ENCODE measurements at regions not wholly inside any gene's neighbourhood (a gene's known extent, or its start where the extent isn't known, plus 50 kb on each side); places are given as distances from the start of the nearest gene placed in this dataset.
"Not testable (repeated sequence)": the region's sequence is repeated elsewhere in the genome, so short reads cannot be mapped to it uniquely, and the experiment has no call there.

DNA sequence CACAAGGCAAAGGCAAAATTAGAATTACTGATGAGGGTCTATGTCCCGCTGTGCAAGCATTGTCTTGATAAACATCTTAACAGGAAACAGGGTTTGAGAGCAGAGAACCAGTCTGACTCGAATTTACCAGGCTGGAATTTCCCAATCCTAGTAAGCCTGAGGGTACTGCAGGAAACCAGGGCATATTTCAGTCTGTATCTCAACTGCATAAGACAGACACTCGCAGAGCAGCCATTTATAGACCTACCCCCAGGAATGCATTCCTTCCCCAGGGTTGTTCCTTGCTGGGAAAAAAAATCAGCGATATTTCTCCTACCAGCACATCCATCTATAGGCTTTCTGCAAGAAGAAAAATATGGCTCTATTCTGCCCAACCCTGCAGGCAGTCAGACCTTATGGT, 283.8 kb upstream of the ATXN7L3B start:
- H3K36me3 Mint-ChIP-seq (ENCODE audit: low read depth); CTCF ChIA-PET; H3K4me3 Mint-ChIP-seq; POLR2A ChIA-PET; ATAC-seq; H3K27me3 Mint-ChIP-seq (ENCODE audit: low read depth); H3K4me1 Mint-ChIP-seq (ENCODE audit: low read depth); DNase-seq; H3K9me3 Mint-ChIP-seq (ENCODE audit: insufficient read depth); H3K27ac Mint-ChIP-seq: not testable (repeated sequence)

- ATAC-seq (no peak), DNase-seq (no peak)
- H3K36me3 Mint-ChIP-seq (ENCODE audit: low read depth): no peaks in the 10 kb centered on the region
- H3K4me1 Mint-ChIP-seq (ENCODE audit: low read depth): no peaks in the 10 kb centered on the region
- no peaks in the 10 kb centered on the region for H3K27me3 Mint-ChIP-seq (ENCODE audit: low read depth)
- no peaks in the 10 kb centered on the region for H3K9me3 Mint-ChIP-seq (ENCODE audit: insufficient read depth)
- H3K27ac Mint-ChIP-seq: no peak overlapping the region
- POLR2A ChIA-PET: no interaction called here
- CTCF ChIA-PET: no interaction called here
- H3K4me3 Mint-ChIP-seq: no peak overlapping the region
Measured at GRCh38 chr12:74254784-74255183, 282.9 kb upstream of the ATXN7L3B start.

DNA sequence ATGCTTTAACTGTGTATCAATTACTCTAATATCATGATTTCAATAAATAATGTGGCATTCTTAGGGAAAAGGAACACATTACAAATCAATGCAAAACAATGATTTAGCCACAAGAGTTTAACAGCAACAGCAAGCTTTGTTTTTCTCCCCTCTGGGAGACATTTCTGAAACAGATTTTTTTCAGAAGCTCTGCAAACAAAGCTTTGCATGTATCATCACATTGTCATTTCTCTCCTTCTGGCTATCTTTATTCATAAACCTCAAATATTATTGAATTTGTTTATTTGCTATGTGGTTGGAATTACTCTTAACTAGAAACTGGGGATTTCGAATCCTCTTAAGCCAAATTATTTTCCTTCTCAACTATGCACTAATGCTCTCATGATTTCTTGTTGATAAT, 278.4 kb upstream of the ATXN7L3B start:
- CTCF ChIA-PET: no interaction called here
- ATAC-seq (no peak), DNase-seq (no peak)
- POLR2A ChIA-PET: no interaction called here
- Mint-ChIP-seq H3K27ac (no peak overlapping the region), H3K4me1 (ENCODE audit: low read depth) (no peaks in the 10 kb centered on the region), H3K9me3 (ENCODE audit: insufficient read depth) (no peaks in the 10 kb centered on the region), H3K4me3 (no peak overlapping the region), H3K36me3 (ENCODE audit: low read depth) (no peaks in the 10 kb centered on the region), H3K27me3 (ENCODE audit: low read depth) (no peaks in the 10 kb centered on the region)

DNA sequence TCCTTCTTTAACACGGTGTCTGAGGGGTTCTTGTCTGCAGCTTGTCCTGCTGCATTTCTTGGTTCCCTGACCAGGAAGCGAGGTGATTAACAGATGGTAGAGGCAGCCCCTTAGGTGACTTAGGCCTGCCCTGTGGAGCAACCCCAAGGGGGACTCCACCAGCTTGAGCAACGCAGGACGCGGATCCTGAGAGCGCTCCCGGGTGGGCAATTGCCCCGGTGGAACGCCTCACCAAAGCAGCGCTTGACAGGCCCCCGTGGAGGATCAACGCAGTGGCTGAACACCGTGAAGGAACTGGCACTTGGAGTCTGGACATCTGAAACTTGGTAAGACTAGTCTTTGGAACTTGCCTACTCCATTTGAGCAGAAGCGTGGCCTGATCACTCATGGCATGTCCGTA, 272.9 kb upstream of the ATXN7L3B start:
- no peak overlapping the region for H3K4me3 Mint-ChIP-seq
- DNase-seq (no peak), ATAC-seq (no peak)
- H3K27me3 Mint-ChIP-seq (ENCODE audit: low read depth): no peaks in the 10 kb centered on the region
- H3K27ac Mint-ChIP-seq: no peak overlapping the region
- no peaks in the 10 kb centered on the region for H3K4me1 Mint-ChIP-seq (ENCODE audit: low read depth)
- no peaks in the 10 kb centered on the region for H3K36me3 Mint-ChIP-seq (ENCODE audit: low read depth)
- ChIA-PET CTCF (no interaction called here), POLR2A (no interaction called here)
- H3K9me3 Mint-ChIP-seq (ENCODE audit: insufficient read depth): no peaks in the 10 kb centered on the region

- H3K9me3 Mint-ChIP-seq (ENCODE audit: insufficient read depth); H3K4me3 Mint-ChIP-seq; H3K4me1 Mint-ChIP-seq (ENCODE audit: low read depth); H3K27ac Mint-ChIP-seq; CTCF ChIA-PET; POLR2A ChIA-PET; DNase-seq; H3K36me3 Mint-ChIP-seq (ENCODE audit: low read depth); H3K27me3 Mint-ChIP-seq (ENCODE audit: low read depth); ATAC-seq: not testable (repeated sequence)
Measured at GRCh38 chr12:74269355-74269754, 268.3 kb upstream of the ATXN7L3B start.

GRCh38 chr12:74280156-74280655, 257.4 kb upstream of the ATXN7L3B start:
- DNase-seq (no peak), ATAC-seq (no peak)
- POLR2A ChIA-PET: no interaction called here
- H3K27ac Mint-ChIP-seq: no peak overlapping the region
- CTCF ChIA-PET: no interaction called here
- no peaks in the 10 kb centered on the region for H3K27me3 Mint-ChIP-seq (ENCODE audit: low read depth)
- peaks cover 12% of the 10 kb centered on the region for H3K9me3 Mint-ChIP-seq (ENCODE audit: insufficient read depth)
- H3K4me3 Mint-ChIP-seq: no peak overlapping the region
- no peaks in the 10 kb centered on the region for H3K36me3 Mint-ChIP-seq (ENCODE audit: low read depth)
- H3K4me1 Mint-ChIP-seq (ENCODE audit: low read depth): no peaks in the 10 kb centered on the region

DNA sequence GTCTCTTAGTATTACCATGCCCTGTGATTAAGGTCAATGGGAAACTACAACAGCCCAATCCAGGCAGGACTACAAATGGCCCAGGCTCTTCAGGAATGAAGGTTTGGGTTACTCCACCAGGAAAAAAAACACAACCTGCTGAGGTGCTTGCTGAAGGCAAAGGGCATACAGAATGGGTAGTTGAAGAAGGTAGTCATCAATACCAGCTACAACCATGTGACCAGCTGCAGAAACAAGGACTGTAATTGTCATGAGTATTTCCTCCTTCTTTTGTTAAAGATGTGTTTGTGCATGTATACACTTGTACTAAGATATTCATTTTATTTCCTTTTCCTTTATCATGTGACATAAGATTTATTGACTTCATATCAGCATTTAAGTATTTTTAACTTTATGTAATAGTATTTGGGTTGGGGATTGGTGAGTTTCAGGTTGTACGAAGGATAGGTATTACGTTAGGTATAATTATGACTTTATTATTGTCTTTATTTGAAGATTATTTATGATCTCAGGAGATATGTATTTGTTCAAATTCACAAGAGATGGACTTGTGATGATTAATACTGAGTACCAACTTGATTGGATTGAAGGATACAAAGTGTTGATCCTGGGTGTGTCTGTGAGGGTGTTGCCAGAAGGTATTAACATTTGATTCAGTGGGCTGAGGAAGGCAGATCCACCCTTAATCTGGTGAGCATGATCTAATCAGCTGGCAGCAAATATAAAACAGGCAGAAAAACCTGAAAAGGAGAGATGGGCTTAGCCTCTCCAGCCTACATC, 256.0 kb upstream of the ATXN7L3B start:
- ATAC-seq; POLR2A ChIA-PET; H3K27me3 Mint-ChIP-seq (ENCODE audit: low read depth); H3K36me3 Mint-ChIP-seq (ENCODE audit: low read depth); H3K4me1 Mint-ChIP-seq (ENCODE audit: low read depth); DNase-seq; H3K4me3 Mint-ChIP-seq; H3K27ac Mint-ChIP-seq; CTCF ChIA-PET; H3K9me3 Mint-ChIP-seq (ENCODE audit: insufficient read depth): not testable (repeated sequence)

- DNase-seq (no peak), ATAC-seq (no peak)
- ChIA-PET CTCF (no interaction called here), POLR2A (no interaction called here)
- Mint-ChIP-seq H3K27me3 (ENCODE audit: low read depth) (no peaks in the 10 kb centered on the region), H3K36me3 (ENCODE audit: low read depth) (no peaks in the 10 kb centered on the region), H3K27ac (no peak overlapping the region), H3K4me1 (ENCODE audit: low read depth) (no peaks in the 10 kb centered on the region), H3K4me3 (no peak overlapping the region), H3K9me3 (ENCODE audit: insufficient read depth) (no peaks in the 10 kb centered on the region)
Measured at GRCh38 chr12:74283646-74284045, 254.0 kb upstream of the ATXN7L3B start.

DNA sequence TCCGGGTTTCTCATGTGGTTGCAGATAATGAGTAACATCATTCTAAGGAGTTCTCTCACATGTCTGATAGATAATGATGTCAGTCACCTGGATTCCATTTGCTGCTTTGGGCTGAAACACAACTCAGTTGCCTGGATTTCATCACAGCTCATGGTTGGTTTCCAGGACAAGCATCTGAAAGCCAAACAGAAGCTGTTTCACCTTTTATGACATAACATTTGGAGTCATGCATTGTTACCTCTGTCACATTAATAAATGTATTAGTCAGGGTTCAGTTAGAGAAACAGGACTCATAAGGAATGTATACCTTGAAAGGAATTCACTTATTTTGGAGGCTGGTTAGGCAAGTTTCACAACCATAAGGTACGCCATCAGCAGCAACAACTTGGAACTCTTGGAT, 251.9 kb upstream of the ATXN7L3B start:
- no peak overlapping the region for H3K4me3 Mint-ChIP-seq
- H3K27ac Mint-ChIP-seq: no peak overlapping the region
- no peaks in the 10 kb centered on the region for H3K4me1 Mint-ChIP-seq (ENCODE audit: low read depth)
- CTCF ChIA-PET: no interaction called here
- DNase-seq (no peak), ATAC-seq (no peak)
- no peaks in the 10 kb centered on the region for H3K36me3 Mint-ChIP-seq (ENCODE audit: low read depth)
- H3K9me3 Mint-ChIP-seq (ENCODE audit: insufficient read depth): no peaks in the 10 kb centered on the region
- H3K27me3 Mint-ChIP-seq (ENCODE audit: low read depth): no peaks in the 10 kb centered on the region
- POLR2A ChIA-PET: no interaction called here

DNA sequence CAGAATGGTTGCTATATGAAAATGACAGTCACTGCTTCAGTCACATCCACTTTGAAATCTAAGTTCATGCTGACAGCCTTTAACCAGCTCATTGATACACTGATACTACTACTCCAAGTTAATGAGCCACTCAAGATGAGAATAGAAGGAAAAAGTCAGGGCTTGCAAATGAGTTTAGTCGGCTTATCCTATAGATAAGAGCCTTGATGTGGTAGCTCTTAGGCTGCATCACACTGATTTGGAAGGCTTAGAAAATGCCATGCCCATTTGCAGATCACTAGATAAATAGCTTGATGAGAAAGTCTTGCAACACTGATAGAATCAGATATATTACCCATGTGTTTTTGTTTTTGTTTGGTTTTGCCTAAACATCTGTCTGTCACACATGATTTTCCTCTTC, 251.4 kb upstream of the ATXN7L3B start:
- no peak overlapping the region for H3K27ac Mint-ChIP-seq
- POLR2A ChIA-PET: no interaction called here
- ATAC-seq (no peak), DNase-seq (no peak)
- no peaks in the 10 kb centered on the region for H3K36me3 Mint-ChIP-seq (ENCODE audit: low read depth)
- no peaks in the 10 kb centered on the region for H3K9me3 Mint-ChIP-seq (ENCODE audit: insufficient read depth)
- no peak overlapping the region for H3K4me3 Mint-ChIP-seq
- CTCF ChIA-PET: no interaction called here
- no peaks in the 10 kb centered on the region for H3K4me1 Mint-ChIP-seq (ENCODE audit: low read depth)
- H3K27me3 Mint-ChIP-seq (ENCODE audit: low read depth): no peaks in the 10 kb centered on the region

DNA sequence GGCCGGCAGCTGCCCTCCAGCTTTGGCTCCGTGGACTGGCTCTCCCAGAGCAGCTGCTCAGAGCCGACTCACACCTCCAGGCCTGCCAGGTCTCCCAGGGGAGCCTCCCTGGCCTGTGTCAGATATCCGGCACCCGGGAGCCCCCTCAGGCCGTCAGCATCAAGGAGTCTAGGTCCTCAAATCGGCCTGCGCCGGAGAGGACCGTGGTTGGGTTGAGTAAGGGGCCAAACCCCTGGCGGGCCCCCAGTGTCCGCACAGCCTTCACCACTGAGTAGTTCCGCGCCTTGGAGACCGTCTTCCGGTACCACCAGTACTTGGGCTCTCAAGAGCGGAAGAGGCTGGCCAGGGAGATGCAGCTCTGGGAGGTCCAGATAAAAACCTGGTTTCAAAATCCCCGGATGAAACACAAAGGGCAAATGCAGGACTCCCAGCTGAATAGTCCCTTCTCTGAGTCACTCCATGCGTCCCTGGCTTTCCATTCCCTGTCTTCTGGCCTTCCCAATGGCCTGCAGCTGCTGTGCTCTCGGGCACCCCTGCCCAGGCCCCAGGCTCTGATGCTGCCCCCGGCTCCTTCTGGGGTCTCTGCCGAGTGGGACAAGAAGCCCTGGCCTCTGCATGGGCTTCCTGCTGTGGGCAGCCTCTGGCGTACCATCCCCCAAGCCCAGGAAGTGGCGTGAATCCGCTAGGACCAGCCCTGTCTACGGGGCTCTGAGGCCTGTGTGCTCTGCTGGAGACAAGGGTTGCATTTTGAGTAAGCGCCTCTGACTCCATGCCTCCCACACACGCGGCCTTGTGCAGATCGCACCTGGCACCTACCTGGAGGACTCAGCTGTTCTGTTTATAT, 245.1 kb upstream of the ATXN7L3B start:
- ATAC-seq (no peak), DNase-seq (no peak)
- POLR2A ChIA-PET: no interaction called here
- Mint-ChIP-seq H3K9me3 (ENCODE audit: insufficient read depth) (peaks cover 6% of the 10 kb centered on the region), H3K4me3 (no peak overlapping the region), H3K27ac (no peak overlapping the region), H3K4me1 (ENCODE audit: low read depth) (no peaks in the 10 kb centered on the region), H3K27me3 (ENCODE audit: low read depth) (no peaks in the 10 kb centered on the region), H3K36me3 (ENCODE audit: low read depth) (no peaks in the 10 kb centered on the region)
- CTCF ChIA-PET: no interaction called here

- H3K4me1 Mint-ChIP-seq (ENCODE audit: low read depth): no peaks in the 10 kb centered on the region
- H3K9me3 Mint-ChIP-seq (ENCODE audit: insufficient read depth): peaks cover 6% of the 10 kb centered on the region
- ChIA-PET POLR2A (no interaction called here), CTCF (no interaction called here)
- no peaks in the 10 kb centered on the region for H3K27me3 Mint-ChIP-seq (ENCODE audit: low read depth)
- H3K36me3 Mint-ChIP-seq (ENCODE audit: low read depth): no peaks in the 10 kb centered on the region
- H3K27ac Mint-ChIP-seq: no peak overlapping the region
- H3K4me3 Mint-ChIP-seq: no peak overlapping the region
- no peak for ATAC-seq
- no peak for DNase-seq
Measured at GRCh38 chr12:74293689-74294131, 243.9 kb upstream of the ATXN7L3B start.

Measured in activated CD8-positive, alpha-beta T cell treated with anti-CD3 and anti-CD28 coated beads, Interleukin-2, amount 10 ng/mL, durations not matched to agents 7 days and 5 days (primary cell).